HEK293 (cell line): ENCODE measurements at regions not wholly inside any gene's neighbourhood (a gene's known extent, or its start where the extent isn't known, plus 50 kb on each side); places are given as distances from the start of the nearest gene placed in this dataset.

ENCODE experiments used
- BCL11A ChIP-seq: fragments of 450-650 bp; formaldehyde crosslinking; IDR thresholded peaks from 2 replicates; pipeline ENCODE4 v1.5.1; 2016; ENCODE audit warnings: low read depth, missing biosample characterization, missing genetic modification characterization
- BCL11B ChIP-seq: fragments of 450-650 bp; formaldehyde crosslinking; IDR thresholded peaks from 2 replicates; pipeline ENCODE4 v1.5.1; 2016; ENCODE audit warnings: low read depth, missing biosample characterization, missing genetic modification characterization
- ELK4 ChIP-seq: IDR thresholded peaks from 2 replicates; pipeline ENCODE4 v1.6.1; 2011; ENCODE audit warnings: mild to moderate bottlenecking, low read depth, low read length, borderline replicate concordance
- IKZF3 ChIP-seq: fragments of 450-650 bp; IDR thresholded peaks from 2 replicates; pipeline ENCODE4 v1.5.0; 2018; ENCODE audit warnings: missing biosample characterization, mild to moderate bottlenecking, missing genetic modification characterization, moderate library complexity
- MYNN ChIP-seq: fragments of 450-650 bp; formaldehyde crosslinking; IDR thresholded peaks from 2 replicates; pipeline ENCODE4 v1.5.1; 2016; ENCODE audit warnings: missing biosample characterization, missing genetic modification characterization, borderline replicate concordance
- SCRT1 ChIP-seq: fragments of 450-650 bp; formaldehyde crosslinking; IDR thresholded peaks from 2 replicates; pipeline ENCODE4 v1.5.1; 2016; ENCODE audit warnings: missing biosample characterization, missing genetic modification characterization, borderline replicate concordance
- YY1 ChIP-seq: fragments of 450-650 bp; formaldehyde crosslinking; IDR thresholded peaks from 2 replicates; pipeline ENCODE4 v1.5.1; 2018; ENCODE audit warnings: missing biosample characterization, missing genetic modification characterization
- ZBTB1 ChIP-seq: fragments of 450-650 bp; formaldehyde crosslinking; IDR thresholded peaks from 2 replicates; pipeline ENCODE4 v1.5.1; 2016; ENCODE audit warnings: missing biosample characterization, missing genetic modification characterization
- ZBTB10 ChIP-seq: fragments of 450-650 bp; formaldehyde crosslinking; IDR thresholded peaks from 2 replicates; pipeline ENCODE4 v1.5.1; 2016; ENCODE audit warnings: missing biosample characterization, missing genetic modification characterization
- ZBTB44 ChIP-seq: fragments of 450-650 bp; IDR thresholded peaks from 2 replicates; pipeline ENCODE4 v1.5.1; 2018; ENCODE audit warnings: missing biosample characterization, mild to moderate bottlenecking, missing genetic modification characterization
- ZBTB49 ChIP-seq: fragments of 450-650 bp; formaldehyde crosslinking; IDR thresholded peaks from 2 replicates; pipeline ENCODE4 v1.5.1; 2016; ENCODE audit warnings: missing biosample characterization, missing genetic modification characterization, low read depth
- ZNF10 ChIP-seq: fragments of 450-650 bp; formaldehyde crosslinking; IDR thresholded peaks from 2 replicates; pipeline ENCODE4 v1.5.1; 2017; ENCODE audit warnings: missing biosample characterization, missing genetic modification characterization
- ZNF114 ChIP-seq: fragments of 450-650 bp; formaldehyde crosslinking; IDR thresholded peaks from 2 replicates; pipeline ENCODE4 v1.5.0; 2017; ENCODE audit warnings: missing biosample characterization, missing genetic modification characterization
- ZNF132 ChIP-seq: fragments of 450-650 bp; formaldehyde crosslinking; IDR thresholded peaks from 2 replicates; pipeline ENCODE4 v1.5.1; 2017; ENCODE audit warnings: missing biosample characterization, missing genetic modification characterization, borderline replicate concordance
- ZNF184 ChIP-seq: fragments of 450-650 bp; IDR thresholded peaks from 2 replicates; pipeline ENCODE4 v1.5.1; 2018; ENCODE audit warnings: missing biosample characterization, mild to moderate bottlenecking, missing genetic modification characterization
- ZNF350 ChIP-seq: fragments of 450-650 bp; formaldehyde crosslinking; IDR thresholded peaks from 2 replicates; pipeline ENCODE4 v1.5.0; 2017; ENCODE audit warnings: missing biosample characterization, mild to moderate bottlenecking, missing genetic modification characterization
- ZNF354C ChIP-seq: fragments of 450-650 bp; formaldehyde crosslinking; IDR thresholded peaks from 2 replicates; pipeline ENCODE4 v1.5.1; 2016; ENCODE audit warnings: missing biosample characterization, missing genetic modification characterization, low read depth, borderline replicate concordance
- ZNF366 ChIP-seq: fragments of 450-650 bp; formaldehyde crosslinking; conservative IDR thresholded peaks from 2 replicates; pipeline ENCODE4 v1.5.1; 2016; ENCODE audit warnings: missing biosample characterization, missing genetic modification characterization
- ZNF404 ChIP-seq: fragments of 450-650 bp; formaldehyde crosslinking; IDR thresholded peaks from 2 replicates; pipeline ENCODE4 v1.5.1; 2017; ENCODE audit warnings: missing biosample characterization, missing genetic modification characterization
- ZNF514 ChIP-seq: fragments of 450-650 bp; formaldehyde crosslinking; IDR thresholded peaks from 2 replicates; pipeline ENCODE4 v1.5.1; 2016; ENCODE audit warnings: missing biosample characterization, missing genetic modification characterization
- ZNF558 ChIP-seq: fragments of 450-650 bp; formaldehyde crosslinking; IDR thresholded peaks from 2 replicates; pipeline ENCODE4 v1.5.1; 2016; ENCODE audit warnings: missing biosample characterization, missing genetic modification characterization
- ZNF560 ChIP-seq: fragments of 450-650 bp; formaldehyde crosslinking; IDR thresholded peaks from 2 replicates; pipeline ENCODE4 v1.5.1; 2017; ENCODE audit warnings: missing biosample characterization, missing genetic modification characterization, borderline replicate concordance
- ZNF658 ChIP-seq: fragments of 450-650 bp; formaldehyde crosslinking; IDR thresholded peaks from 2 replicates; pipeline ENCODE4; 2016; ENCODE audit warnings: missing biosample characterization, missing genetic modification characterization
- ZNF664 ChIP-seq: fragments of 450-650 bp; formaldehyde crosslinking; IDR thresholded peaks from 2 replicates; pipeline ENCODE4 v1.5.1; 2016; ENCODE audit warnings: missing biosample characterization, missing genetic modification characterization
- ZNF777 ChIP-seq: fragments of 450-650 bp; formaldehyde crosslinking; IDR thresholded peaks from 2 replicates; pipeline ENCODE4 v1.5.1; 2017; ENCODE audit warnings: missing biosample characterization, missing genetic modification characterization, borderline replicate concordance
- ZNF843 ChIP-seq: fragments of 450-650 bp; formaldehyde crosslinking; IDR thresholded peaks from 2 replicates; pipeline ENCODE4 v1.5.1; 2016; ENCODE audit warnings: missing biosample characterization, missing genetic modification characterization
- ZSCAN16 ChIP-seq: fragments of 450-650 bp; formaldehyde crosslinking; IDR thresholded peaks from 2 replicates; pipeline ENCODE4 v1.5.1; 2016; ENCODE audit warnings: missing biosample characterization, missing genetic modification characterization
- TF ChIP-seq, protein P1 (sequence below): fragments of 450-650 bp; formaldehyde crosslinking; IDR thresholded peaks from 2 replicates; pipeline ENCODE4 v1.5.1; 2016; ENCODE audit warnings: missing biosample characterization, missing genetic modification characterization
- TF ChIP-seq, protein P2 (sequence below): fragments of 450-650 bp; formaldehyde crosslinking; IDR thresholded peaks from 2 replicates; pipeline ENCODE4 v1.5.1; 2016; ENCODE audit warnings: missing biosample characterization, missing genetic modification characterization

- TF ChIP-seq ZBTB49, result no peak
- TF ChIP-seq ZNF843 (tag by site-specific recombination), result no peak
- no peak for TF ChIP-seq ZNF354C (tag by site-specific recombination)
- TF ChIP-seq ZNF658 (tag by site-specific recombination), result no peak
- no peak for TF ChIP-seq ZNF350 (tag by site-specific recombination)
- TF ChIP-seq ZNF664 (tag by site-specific recombination), result no peak
- TF ChIP-seq ZBTB1 (tag by site-specific recombination), result no peak
- TF ChIP-seq, protein P1, sequence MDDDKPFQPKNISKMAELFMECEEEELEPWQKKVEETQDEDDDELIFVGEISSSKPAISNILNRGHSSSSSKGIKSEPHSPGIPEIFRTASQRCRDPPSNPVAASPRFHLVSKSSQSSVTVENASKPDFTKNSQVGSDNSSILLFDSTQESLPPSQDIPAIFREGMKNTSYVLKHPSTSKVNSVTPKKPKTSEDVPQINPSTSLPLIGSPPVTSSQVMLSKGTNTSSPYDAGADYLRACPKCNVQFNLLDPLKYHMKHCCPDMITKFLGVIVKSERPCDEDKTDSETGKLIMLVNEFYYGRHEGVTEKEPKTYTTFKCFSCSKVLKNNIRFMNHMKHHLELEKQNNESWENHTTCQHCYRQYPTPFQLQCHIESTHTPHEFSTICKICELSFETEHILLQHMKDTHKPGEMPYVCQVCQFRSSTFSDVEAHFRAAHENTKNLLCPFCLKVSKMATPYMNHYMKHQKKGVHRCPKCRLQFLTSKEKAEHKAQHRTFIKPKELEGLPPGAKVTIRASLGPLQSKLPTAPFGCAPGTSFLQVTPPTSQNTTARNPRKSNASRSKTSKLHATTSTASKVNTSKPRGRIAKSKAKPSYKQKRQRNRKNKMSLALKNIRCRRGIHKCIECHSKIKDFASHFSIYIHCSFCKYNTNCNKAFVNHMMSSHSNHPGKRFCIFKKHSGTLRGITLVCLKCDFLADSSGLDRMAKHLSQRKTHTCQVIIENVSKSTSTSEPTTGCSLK, result no peak
- TF ChIP-seq ZNF132 (tag by site-specific recombination), result no peak
- TF ChIP-seq ZNF560, result no peak; the same call in 1 of the 2 replicates
- TF ChIP-seq ZSCAN16 (tag by site-specific recombination), result no peak
- no peak for TF ChIP-seq ZNF10 (tag by site-specific recombination)
- peak; percentile 22; the same call in 1 of the 2 replicates for TF ChIP-seq IKZF3
- no peak for TF ChIP-seq YY1
- TF ChIP-seq ELK4, result no peak
- peak; percentile 55; the same call in 1 of the 2 replicates for TF ChIP-seq ZBTB44 (tag by site-specific recombination)
- no peak for TF ChIP-seq ZNF114 (tag by site-specific recombination)
- TF ChIP-seq ZNF777, result 0 out of 2 replicates have a peak, but pooled peaks have one; percentile 12
- peak; percentile 73 for TF ChIP-seq ZBTB10
- no peak for TF ChIP-seq ZNF514
- TF ChIP-seq ZNF404, result no peak
- TF ChIP-seq ZNF366 (tag by site-specific recombination), result peak; percentile 49; the same call in 1 of the 2 replicates
- TF ChIP-seq, protein P2, sequence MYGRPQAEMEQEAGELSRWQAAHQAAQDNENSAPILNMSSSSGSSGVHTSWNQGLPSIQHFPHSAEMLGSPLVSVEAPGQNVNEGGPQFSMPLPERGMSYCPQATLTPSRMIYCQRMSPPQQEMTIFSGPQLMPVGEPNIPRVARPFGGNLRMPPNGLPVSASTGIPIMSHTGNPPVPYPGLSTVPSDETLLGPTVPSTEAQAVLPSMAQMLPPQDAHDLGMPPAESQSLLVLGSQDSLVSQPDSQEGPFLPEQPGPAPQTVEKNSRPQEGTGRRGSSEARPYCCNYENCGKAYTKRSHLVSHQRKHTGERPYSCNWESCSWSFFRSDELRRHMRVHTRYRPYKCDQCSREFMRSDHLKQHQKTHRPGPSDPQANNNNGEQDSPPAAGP, result peak; percentile 89; the same call in 1 of the 2 replicates
- no peak for TF ChIP-seq MYNN
- no peak for TF ChIP-seq ZNF558 (tag by site-specific recombination)
- no peak for TF ChIP-seq SCRT1 (tag by site-specific recombination)
- TF ChIP-seq BCL11A (tag by site-specific recombination), result peak; percentile 62; the same call in 1 of the 2 replicates
- no peak for TF ChIP-seq ZNF184 (tag by site-specific recombination)
- TF ChIP-seq BCL11B (tag by site-specific recombination), result no peak
Observed at GRCh38 chr6:44002593-44003344, 124.5 kb downstream of the MRPL14 start (continued).
